K562 (cell line): ENCODE measurements at regions not wholly inside any gene's neighbourhood (a gene's known extent, or its start where the extent isn't known, plus 50 kb on each side); places are given as distances from the start of the nearest gene placed in this dataset.
"Not testable (repeated sequence)": the region's sequence is repeated elsewhere in the genome, so short reads cannot be mapped to it uniquely, and the experiment has no call there.

Source experiments
- CTCF ChIP-seq, 3 experiments: IDR thresholded peaks in 2 of 3; conservative IDR thresholded peaks in 1 of 3; 2 replicates each; pipeline ENCODE4 v1.5.1; 2011 to 2012; ENCODE audit warnings: low read length in 3 of 3, mild to moderate bottlenecking in 3 of 3, control low read depth in 2 of 3, improper control_type of control experiment in 1 of 3, inconsistent platforms in 1 of 3, low read depth in 1 of 3, mixed read lengths in 1 of 3, moderate library complexity in 1 of 3; ENCODE audit not compliant: insufficient read depth in 2 of 3
- GABPB1 ChIP-seq: sonication (generic); formaldehyde crosslinking; IDR thresholded peaks from 2 replicates; pipeline ENCODE4 v1.8.0; 2022; ENCODE audit warnings: mild to moderate bottlenecking, missing genetic modification reagents
- GATA2 ChIP-seq: sonication (generic); formaldehyde crosslinking; IDR thresholded peaks from 2 replicates; pipeline ENCODE4 v1.4.0; 2020; ENCODE audit warnings: mild to moderate bottlenecking, missing genetic modification reagents
- RAD21 ChIP-seq, 2 experiments: fragments of 250-450 bp in 1 of 2; fragments of 450-650 bp in 1 of 2; sonication (Bioruptor Pico) in 1 of 2; formaldehyde crosslinking in 1 of 2; IDR thresholded peaks in 1 of 2; conservative IDR thresholded peaks in 1 of 2; 2 replicates each; pipeline versions ENCODE4 v1.4.0 to v1.8.0; 2020 to 2022; ENCODE audit warnings: mild to moderate bottlenecking in 2 of 2, moderate library complexity in 1 of 2
- SIN3A ChIP-seq, 2 experiments: fragments of 150-350 bp in 1 of 2; IDR thresholded peaks; 2 replicates each; pipeline ENCODE4 v1.6.1; 2011 to 2016; ENCODE audit warnings: borderline replicate concordance in 2 of 2, low read depth in 2 of 2, low read length in 2 of 2, mild to moderate bottlenecking in 2 of 2, moderate library complexity in 2 of 2; ENCODE audit not compliant: control insufficient read depth in 1 of 2
- SMC3 ChIP-seq: conservative IDR thresholded peaks from 2 replicates; pipeline ENCODE4 v1.6.1; 2011; ENCODE audit warnings: low read depth, low read length, improper control_type of control experiment; ENCODE audit not compliant: insufficient read depth
- ZNF217 ChIP-seq: sonication (generic); formaldehyde crosslinking; IDR thresholded peaks from 2 replicates; pipeline ENCODE4 v1.8.0; 2022; ENCODE audit warnings: mild to moderate bottlenecking, missing genetic modification reagents
- ZNF592 ChIP-seq: fragments of 450-650 bp; IDR thresholded peaks from 2 replicates; pipeline ENCODE4 v1.6.1; 2017; ENCODE audit warnings: antibody characterized with exemption, mild to moderate bottlenecking
- ZNF644 ChIP-seq: fragments of 200-800 bp; sonication (Bioruptor generic); IDR thresholded peaks from 2 replicates; pipeline ENCODE4 v1.6.1; 2016; ENCODE audit warnings: low read depth, missing genetic modification characterization, missing compliant biosample characterization

GRCh38 chr21:5067326-5068048 lies 5453.9 kb upstream of the TPTE start:
- TF ChIP-seq GATA2 (CRISPR knock-in tag); GABPB1 (CRISPR knock-in tag); ZNF592; ZNF644 (tag); SMC3; SIN3A (IDR thresholded peaks at IDR 0.05; ENCODE audit: borderline replicate concordance in 2 of 2, control insufficient read depth in 1 of 2, low read depth in 2 of 2, low read length in 2 of 2); CTCF (IDR thresholded peaks at IDR 0.05 in 2 of 3, conservative IDR thresholded peaks at IDR 0.05 in 1 of 3; ENCODE audit: insufficient read depth in 2 of 3, low read depth in 1 of 3, low read length in 3 of 3); ZNF217; RAD21 (CRISPR knock-in tag; conservative IDR thresholded peaks at IDR 0.05 in 1 of 2, IDR thresholded peaks at IDR 0.05 in 1 of 2): not testable (repeated sequence)
